Tibial nerve (tissue), 3 donors: ENCODE measurements at regions not wholly inside any gene's neighbourhood (a gene's known extent, or its start where the extent isn't known, plus 50 kb on each side); places are given as distances from the start of the nearest gene placed in this dataset.
A peak's percentile ranks its signal among the peaks of the same experiment; 100 is the strongest.

ENCODE experiments used
- POLR2A ChIP-seq, 2 donors: fragments of 450-650 bp; IDR thresholded peaks; one replicate each; pipeline ENCODE4 v1.6.1; 2017; ENCODE audit warnings: antibody characterized with exemption in 2 of 2, mild to moderate bottlenecking in 2 of 2, moderate library complexity in 2 of 2
- TF ChIP-seq, protein P1 (sequence below), 5 experiments: fragments of 200-600 bp in 3 of 5; fragments of 450-650 bp in 2 of 5; sonication (generic) in 3 of 5; IDR thresholded peaks; one replicate each; pipeline ENCODE4 v1.5.1; 2016 to 2019; ENCODE audit warnings: antibody characterized with exemption in 5 of 5, mild to moderate bottlenecking in 3 of 5, moderate library complexity in 2 of 5

DNA sequence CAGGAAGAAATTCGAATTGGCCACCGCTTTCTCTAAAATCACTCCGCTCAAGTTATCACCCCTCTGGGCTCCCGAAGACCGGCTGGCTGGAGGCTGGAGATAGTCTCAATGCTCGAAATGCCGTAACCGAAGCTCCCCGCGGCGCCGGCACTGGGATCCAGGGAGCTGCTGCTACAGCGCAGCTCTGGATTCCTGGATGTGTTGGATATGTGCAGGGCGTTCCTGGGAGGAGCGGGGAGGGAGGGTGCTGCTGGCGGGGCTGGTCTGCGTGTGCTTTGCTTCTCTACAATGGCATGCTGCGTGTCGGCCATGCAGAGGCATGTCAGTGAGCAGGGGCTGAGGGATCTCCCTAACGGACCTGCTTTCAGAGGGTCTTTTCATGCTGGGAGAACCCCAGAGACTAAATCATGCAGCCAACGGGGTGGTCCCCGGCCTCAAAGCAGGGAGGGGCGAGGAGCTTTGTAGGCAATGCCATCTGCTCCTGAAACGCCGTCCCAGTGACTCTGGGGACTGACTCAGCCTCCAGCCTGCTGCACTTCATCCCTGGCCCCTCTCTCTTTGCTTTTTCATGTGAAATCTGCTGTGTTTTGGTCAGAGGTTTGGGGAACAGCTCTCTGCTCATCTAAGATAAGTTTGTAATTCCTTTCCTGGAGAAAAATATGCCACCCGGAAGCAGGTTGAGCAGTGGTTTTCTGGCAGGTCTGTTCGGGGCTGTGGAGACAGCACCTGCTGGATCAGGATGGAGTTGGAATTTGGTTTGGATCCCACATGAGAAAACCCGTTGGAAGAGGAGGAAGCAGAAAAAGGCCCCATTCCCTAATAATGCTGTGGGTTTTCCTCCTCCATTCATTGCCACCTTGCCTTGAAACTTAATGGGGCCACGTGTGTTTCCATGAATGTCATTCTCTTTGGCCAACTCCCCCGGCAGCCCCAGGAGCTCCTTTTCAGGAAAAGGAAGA is 311.4 kb downstream of the SEC14L1 start:
- TF ChIP-seq, protein P1, sequence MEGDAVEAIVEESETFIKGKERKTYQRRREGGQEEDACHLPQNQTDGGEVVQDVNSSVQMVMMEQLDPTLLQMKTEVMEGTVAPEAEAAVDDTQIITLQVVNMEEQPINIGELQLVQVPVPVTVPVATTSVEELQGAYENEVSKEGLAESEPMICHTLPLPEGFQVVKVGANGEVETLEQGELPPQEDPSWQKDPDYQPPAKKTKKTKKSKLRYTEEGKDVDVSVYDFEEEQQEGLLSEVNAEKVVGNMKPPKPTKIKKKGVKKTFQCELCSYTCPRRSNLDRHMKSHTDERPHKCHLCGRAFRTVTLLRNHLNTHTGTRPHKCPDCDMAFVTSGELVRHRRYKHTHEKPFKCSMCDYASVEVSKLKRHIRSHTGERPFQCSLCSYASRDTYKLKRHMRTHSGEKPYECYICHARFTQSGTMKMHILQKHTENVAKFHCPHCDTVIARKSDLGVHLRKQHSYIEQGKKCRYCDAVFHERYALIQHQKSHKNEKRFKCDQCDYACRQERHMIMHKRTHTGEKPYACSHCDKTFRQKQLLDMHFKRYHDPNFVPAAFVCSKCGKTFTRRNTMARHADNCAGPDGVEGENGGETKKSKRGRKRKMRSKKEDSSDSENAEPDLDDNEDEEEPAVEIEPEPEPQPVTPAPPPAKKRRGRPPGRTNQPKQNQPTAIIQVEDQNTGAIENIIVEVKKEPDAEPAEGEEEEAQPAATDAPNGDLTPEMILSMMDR (IDR thresholded peaks at IDR 0.05): no peak
- peak in 1 of 2 donors; percentile 30 for TF ChIP-seq POLR2A (IDR thresholded peaks at IDR 0.05)
